Fibroblast of lung (primary cell): ENCODE measurements at regions not wholly inside any gene's neighbourhood (a gene's known extent, or its start where the extent isn't known, plus 50 kb on each side); places are given as distances from the start of the nearest gene placed in this dataset.

Experiments used
- EZH2 ChIP-seq: IDR thresholded peaks from 2 replicates; pipeline ENCODE4 v1.5.1; 2012; ENCODE audit warnings: low read length, control low read depth, mild to moderate bottlenecking; ENCODE audit errors: missing control alignments
- TF ChIP-seq, protein P1 (sequence below), 2 donors: IDR thresholded peaks in 1 of 2; conservative IDR thresholded peaks in 1 of 2; 1 replicate in 1 of 2; 2 replicates in 1 of 2; pipeline ENCODE4 v1.5.1; 2011 to 2012; ENCODE audit warnings: low read length in 2 of 2, control low read depth in 1 of 2, inconsistent platforms in 1 of 2, low read depth in 1 of 2, mild to moderate bottlenecking in 1 of 2

DNA sequence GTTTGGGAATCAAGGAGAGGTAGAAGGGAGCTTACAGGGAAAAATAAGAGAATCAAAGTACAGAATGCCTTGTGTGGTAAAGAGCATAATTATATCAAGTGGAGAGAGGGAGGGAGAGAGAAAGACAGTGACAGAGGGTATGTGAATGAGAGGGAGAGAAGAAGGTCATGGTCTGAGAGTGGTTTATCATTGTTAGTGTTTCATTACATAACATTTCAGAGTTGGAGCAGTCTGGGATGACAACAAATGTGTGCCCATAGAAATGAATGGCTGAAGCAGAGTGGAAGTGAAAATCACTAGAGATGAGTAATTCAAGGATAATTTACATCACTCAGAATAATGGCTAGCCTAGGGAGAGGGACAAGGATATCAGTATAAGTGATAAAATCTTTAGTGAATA is 799.2 kb downstream of the TLE1 start:
- TF ChIP-seq, protein P1, sequence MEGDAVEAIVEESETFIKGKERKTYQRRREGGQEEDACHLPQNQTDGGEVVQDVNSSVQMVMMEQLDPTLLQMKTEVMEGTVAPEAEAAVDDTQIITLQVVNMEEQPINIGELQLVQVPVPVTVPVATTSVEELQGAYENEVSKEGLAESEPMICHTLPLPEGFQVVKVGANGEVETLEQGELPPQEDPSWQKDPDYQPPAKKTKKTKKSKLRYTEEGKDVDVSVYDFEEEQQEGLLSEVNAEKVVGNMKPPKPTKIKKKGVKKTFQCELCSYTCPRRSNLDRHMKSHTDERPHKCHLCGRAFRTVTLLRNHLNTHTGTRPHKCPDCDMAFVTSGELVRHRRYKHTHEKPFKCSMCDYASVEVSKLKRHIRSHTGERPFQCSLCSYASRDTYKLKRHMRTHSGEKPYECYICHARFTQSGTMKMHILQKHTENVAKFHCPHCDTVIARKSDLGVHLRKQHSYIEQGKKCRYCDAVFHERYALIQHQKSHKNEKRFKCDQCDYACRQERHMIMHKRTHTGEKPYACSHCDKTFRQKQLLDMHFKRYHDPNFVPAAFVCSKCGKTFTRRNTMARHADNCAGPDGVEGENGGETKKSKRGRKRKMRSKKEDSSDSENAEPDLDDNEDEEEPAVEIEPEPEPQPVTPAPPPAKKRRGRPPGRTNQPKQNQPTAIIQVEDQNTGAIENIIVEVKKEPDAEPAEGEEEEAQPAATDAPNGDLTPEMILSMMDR (conservative IDR thresholded peaks at IDR 0.05 in 1 of 2, IDR thresholded peaks at IDR 0.05 in 1 of 2; ENCODE audit: low read depth in 1 of 2, low read length in 2 of 2) = no peak
- no peak for TF ChIP-seq EZH2
